Endometrium (tissue), 2 donors: ENCODE measurements at regions not wholly inside any gene's neighbourhood (a gene's known extent, or its start where the extent isn't known, plus 50 kb on each side); places are given as distances from the start of the nearest gene placed in this dataset.

Source experiments
- FAIRE-seq: peaks from 2 replicates; lab custom pipeline; 2012; peaks lifted over from hg19 to GRCh38; lab: Jason Lieb, UNC
- donor health status: control.
- donor health status: control.

GRCh38 chr20:10806539-10806938 lies 132.7 kb upstream of the JAG1 start:
- FAIRE-seq: no peak

- FAIRE-seq: no peak
Observed at GRCh38 chr20:10807013-10807412, 133.2 kb upstream of the JAG1 start.

GRCh38 chr20:10812759-10813327 lies 139.0 kb upstream of the JAG1 start:
- FAIRE-seq: no peak

- no peak for FAIRE-seq
Observed at GRCh38 chr20:10823585-10823984, 149.8 kb upstream of the JAG1 start.

- no peak for FAIRE-seq
Observed at GRCh38 chr20:10824750-10825500, 151.1 kb upstream of the JAG1 start.

GRCh38 chr20:10826111-10826510 lies 152.3 kb upstream of the JAG1 start:
- FAIRE-seq: no peak

- FAIRE-seq: no peak
Observed at GRCh38 chr20:10828180-10828579, 154.4 kb upstream of the JAG1 start.

GRCh38 chr20:10832141-10832540 lies 158.3 kb upstream of the JAG1 start:
- FAIRE-seq: no peak

GRCh38 chr20:10837901-10838300 lies 164.1 kb upstream of the JAG1 start:
- no peak for FAIRE-seq

- no peak for FAIRE-seq
Observed at GRCh38 chr20:10842116-10842515, 168.3 kb upstream of the JAG1 start.

GRCh38 chr20:10843146-10843711 lies 169.4 kb upstream of the JAG1 start:
- FAIRE-seq: no peak

GRCh38 chr20:10846766-10847165 lies 173.0 kb upstream of the JAG1 start:
- no peak for FAIRE-seq

GRCh38 chr20:10848810-10849370 lies 175.1 kb upstream of the JAG1 start:
- FAIRE-seq: peak; percentile 15

- no peak for FAIRE-seq
Observed at GRCh38 chr20:10853176-10853575, 179.4 kb upstream of the JAG1 start.

- FAIRE-seq: no peak
Observed at GRCh38 chr20:10853731-10854130, 179.9 kb upstream of the JAG1 start.

- no peak for FAIRE-seq
Observed at GRCh38 chr20:10854976-10855375, 181.2 kb upstream of the JAG1 start.

- no peak for FAIRE-seq
Observed at GRCh38 chr20:10855778-10856177, 182.0 kb upstream of the JAG1 start.

- FAIRE-seq: no peak
Observed at GRCh38 chr20:10856237-10857015, 182.6 kb upstream of the JAG1 start.

- FAIRE-seq: no peak
Observed at GRCh38 chr20:10857352-10858070, 183.7 kb upstream of the JAG1 start.

GRCh38 chr20:10861090-10861489 lies 187.3 kb upstream of the JAG1 start:
- no peak for FAIRE-seq

- FAIRE-seq: no peak
Observed at GRCh38 chr20:10861619-10862018, 187.8 kb upstream of the JAG1 start.
